CD8-positive, alpha-beta memory T cell (primary cell): ENCODE measurements at regions not wholly inside any gene's neighbourhood (a gene's known extent, or its start where the extent isn't known, plus 50 kb on each side); places are given as distances from the start of the nearest gene placed in this dataset.

Source experiments
- CTCF ChIA-PET: fragments of 350-600 bp; sonication (Branson Sonifier 250); formaldehyde crosslinking; loops from one replicate; lab custom pipeline; 2021; ENCODE audit warnings: antibody characterized with exemption; lab: Charles Lee
- POLR2A ChIA-PET: fragments of 350-600 bp; sonication (Branson Sonifier 250); formaldehyde crosslinking; loops from one replicate; lab custom pipeline; 2021; ENCODE audit warnings: antibody characterized with exemption; lab: Charles Lee
- DNase-seq, 5 donors: peaks; one replicate each; pipeline versions ENCODE4 v3.0.0 to v3.0.0-alpha.2; 2020 to 2022; ENCODE audit warnings: mixed read lengths in 1 of 5
- H3K27ac ChIP-seq: one replicate; pipeline ENCODE4 v1.7.0; 2013; ENCODE audit warnings: low read depth, mild to moderate bottlenecking, low read length, moderate library complexity
- H3K27me3 ChIP-seq: 2 replicates; pipeline ENCODE4 v1.7.0; 2013; ENCODE audit warnings: low read length, mild to moderate bottlenecking; ENCODE audit not compliant: insufficient read depth, poor library complexity, severe bottlenecking
- H3K36me3 ChIP-seq: 2 replicates; pipeline ENCODE4 v1.7.0; 2013; ENCODE audit warnings: mild to moderate bottlenecking, low read length, moderate library complexity; ENCODE audit not compliant: insufficient read depth
- H3K4me1 ChIP-seq: 2 replicates; pipeline ENCODE4 v1.7.0; 2013; ENCODE audit warnings: mild to moderate bottlenecking, low read length, moderate library complexity; ENCODE audit not compliant: insufficient read depth
- H3K4me3 ChIP-seq: 2 replicates; pipeline ENCODE4 v1.7.0; 2013; ENCODE audit warnings: mild to moderate bottlenecking, low read length
- H3K9me3 ChIP-seq: 2 replicates; pipeline ENCODE4 v1.7.0; 2013; ENCODE audit warnings: mild to moderate bottlenecking, low read length
- H3K27ac Mint-ChIP-seq, 8 donors: one replicate each; pipeline ENCODE4 v1.8.0; 2020 to 2021; ENCODE audit warnings: mixed read lengths in 8 of 8, mild to moderate bottlenecking in 6 of 8, inconsistent platforms in 3 of 8, moderate library complexity in 3 of 8
- H3K27me3 Mint-ChIP-seq, 2 donors: one replicate each; pipeline ENCODE4 v1.8.0; 2020 to 2021; ENCODE audit warnings: mixed read lengths in 2 of 2, mild to moderate bottlenecking in 1 of 2, moderate library complexity in 1 of 2
- H3K36me3 Mint-ChIP-seq, 3 donors: one replicate each; pipeline ENCODE4 v1.8.0; 2020 to 2021; ENCODE audit warnings: mixed read lengths in 3 of 3, inconsistent platforms in 1 of 3, mild to moderate bottlenecking in 1 of 3
- H3K4me1 Mint-ChIP-seq, 3 donors: one replicate each; pipeline ENCODE4 v1.8.0; 2020 to 2021; ENCODE audit warnings: mixed read lengths in 3 of 3, inconsistent platforms in 1 of 3, mild to moderate bottlenecking in 1 of 3
- H3K4me3 Mint-ChIP-seq, 7 donors: one replicate each; pipeline ENCODE4 v1.8.0; 2020 to 2021; ENCODE audit warnings: mixed read lengths in 7 of 7, mild to moderate bottlenecking in 6 of 7, moderate library complexity in 4 of 7, inconsistent platforms in 2 of 7
- H3K9me3 Mint-ChIP-seq, 5 donors: one replicate each; pipeline ENCODE4 v1.8.0; 2020 to 2022; ENCODE audit warnings: mixed read lengths in 5 of 5, mild to moderate bottlenecking in 3 of 5, moderate library complexity in 2 of 5, inconsistent platforms in 1 of 5

- ChIA-PET POLR2A (no interaction called here), CTCF (no interaction called here)
- H3K27ac ChIP-seq, result no peak overlapping the region
- H3K4me3 Mint-ChIP-seq, result no peak overlapping the region
- H3K27ac Mint-ChIP-seq, result no peak overlapping the region
- no peaks in the 10 kb centered on the region for H3K9me3 ChIP-seq
- H3K4me3 ChIP-seq, result no peak overlapping the region
- no peaks in the 10 kb centered on the region for H3K36me3 Mint-ChIP-seq
- H3K27me3 Mint-ChIP-seq, result peaks cover 0 to 1% of the 10 kb centered on the region in 2 donors
- no peaks in the 10 kb centered on the region for H3K4me1 Mint-ChIP-seq
- DNase-seq, result no peak
- H3K4me1 ChIP-seq, result no peaks in the 10 kb centered on the region
- peaks cover 7 to 52% (median 29%) of the 10 kb centered on the region in 5 donors for H3K9me3 Mint-ChIP-seq
- no peaks in the 10 kb centered on the region for H3K27me3 ChIP-seq
- H3K36me3 ChIP-seq, result no peaks in the 10 kb centered on the region
These were observed 65.6 kb upstream of the ZNF716 start for GRCh38 chr7:57384380-57384779.

GRCh38 chr7:57385668-57386067 lies 64.3 kb upstream of the ZNF716 start:
- ChIA-PET CTCF (no interaction called here), POLR2A (no interaction called here)
- H3K9me3 Mint-ChIP-seq, result peaks cover 7 to 56% (median 30%) of the 10 kb centered on the region in 5 donors
- no peaks in the 10 kb centered on the region for H3K4me1 Mint-ChIP-seq
- peaks cover 0 to 1% of the 10 kb centered on the region in 2 donors for H3K27me3 Mint-ChIP-seq
- no peak overlapping the region for H3K4me3 Mint-ChIP-seq
- Histone ChIP-seq H3K36me3 (no peaks in the 10 kb centered on the region), H3K4me1 (no peaks in the 10 kb centered on the region), H3K9me3 (no peaks in the 10 kb centered on the region), H3K27ac (no peak overlapping the region), H3K27me3 (no peaks in the 10 kb centered on the region), H3K4me3 (no peak overlapping the region)
- DNase-seq, result no peak
- no peak overlapping the region for H3K27ac Mint-ChIP-seq
- peaks cover 0 to 4% (median 0%) of the 10 kb centered on the region in 3 donors for H3K36me3 Mint-ChIP-seq

- peaks cover 0 to 4% (median 0%) of the 10 kb centered on the region in 3 donors for H3K36me3 Mint-ChIP-seq
- no peaks in the 10 kb centered on the region for H3K36me3 ChIP-seq
- H3K27me3 Mint-ChIP-seq, result no peaks in the 10 kb centered on the region
- DNase-seq, result no peak
- H3K27me3 ChIP-seq, result no peaks in the 10 kb centered on the region
- H3K27ac Mint-ChIP-seq, result no peak overlapping the region
- H3K4me3 Mint-ChIP-seq, result no peak overlapping the region
- H3K9me3 Mint-ChIP-seq, result peaks cover 2 to 50% (median 24%) of the 10 kb centered on the region in 5 donors
- no peaks in the 10 kb centered on the region for H3K4me1 ChIP-seq
- H3K9me3 ChIP-seq, result no peaks in the 10 kb centered on the region
- ChIA-PET POLR2A (no interaction called here), CTCF (no interaction called here)
- H3K4me3 ChIP-seq, result no peak overlapping the region
- H3K27ac ChIP-seq, result no peak overlapping the region
- H3K4me1 Mint-ChIP-seq, result no peaks in the 10 kb centered on the region
These were observed 61.2 kb upstream of the ZNF716 start for GRCh38 chr7:57388761-57389160.

GRCh38 chr7:57398548-57398947 lies 51.4 kb upstream of the ZNF716 start:
- H3K9me3 ChIP-seq, result no peaks in the 10 kb centered on the region
- no peaks in the 10 kb centered on the region for H3K4me1 Mint-ChIP-seq

GRCh38 chr7:57399251-57399940 lies 50.6 kb upstream of the ZNF716 start:
- Histone ChIP-seq H3K36me3 (no peaks in the 10 kb centered on the region), H3K4me1 (no peaks in the 10 kb centered on the region), H3K9me3 (no peaks in the 10 kb centered on the region), H3K27me3 (no peaks in the 10 kb centered on the region), H3K27ac (no peak overlapping the region), H3K4me3 (no peak overlapping the region)
- Mint-ChIP-seq H3K36me3 (no peaks in the 10 kb centered on the region), H3K4me3 (no peak overlapping the region), H3K27me3 (no peaks in the 10 kb centered on the region), H3K4me1 (no peaks in the 10 kb centered on the region), H3K27ac (no peak overlapping the region), H3K9me3 (peaks cover 21 to 37% (median 26%) of the 10 kb centered on the region in 5 donors)
- no peak for DNase-seq
- POLR2A ChIA-PET, result no interaction called here
- CTCF ChIA-PET, result no interaction called here

More at GRCh38 chr7:57398548-57398947, 51.4 kb upstream of the ZNF716 start:
- DNase-seq, result no peak
- Histone ChIP-seq H3K27ac (no peak overlapping the region), H3K4me3 (no peak overlapping the region), H3K4me1 (no peaks in the 10 kb centered on the region), H3K36me3 (no peaks in the 10 kb centered on the region), H3K27me3 (no peaks in the 10 kb centered on the region)
- ChIA-PET CTCF (no interaction called here), POLR2A (no interaction called here)
- no peak overlapping the region for H3K27ac Mint-ChIP-seq
- H3K36me3 Mint-ChIP-seq, result no peaks in the 10 kb centered on the region
- H3K9me3 Mint-ChIP-seq, result peaks cover 23 to 33% (median 26%) of the 10 kb centered on the region in 5 donors
- H3K4me3 Mint-ChIP-seq, result no peak overlapping the region
- no peaks in the 10 kb centered on the region for H3K27me3 Mint-ChIP-seq

GRCh38 chr7:57399972-57400371 lies 50.0 kb upstream of the ZNF716 start:
- Histone ChIP-seq H3K4me1 (no peaks in the 10 kb centered on the region), H3K27me3 (no peaks in the 10 kb centered on the region), H3K4me3 (no peak overlapping the region), H3K36me3 (no peaks in the 10 kb centered on the region), H3K27ac (no peak overlapping the region), H3K9me3 (no peaks in the 10 kb centered on the region)
- Mint-ChIP-seq H3K27me3 (no peaks in the 10 kb centered on the region), H3K36me3 (no peaks in the 10 kb centered on the region), H3K27ac (no peak overlapping the region), H3K4me3 (no peak overlapping the region), H3K4me1 (no peaks in the 10 kb centered on the region), H3K9me3 (peaks cover 18 to 31% (median 21%) of the 10 kb centered on the region in 5 donors)
- ChIA-PET CTCF (no interaction called here), POLR2A (no interaction called here)
- DNase-seq, result no peak
